GM04503 (cell line): ENCODE measurements at regions not wholly inside any gene's neighbourhood (a gene's known extent, or its start where the extent isn't known, plus 50 kb on each side); places are given as distances from the start of the nearest gene placed in this dataset.
"Not testable (repeated sequence)": the region's sequence is repeated elsewhere in the genome, so short reads cannot be mapped to it uniquely, and the experiment has no call there.

Source experiments
- DNase-seq: peaks from one replicate; pipeline ENCODE4 v3.0.0-alpha.2; 2012; ENCODE audit warnings: low read depth

GRCh38 chr4:179307297-179308136, 1865.3 kb upstream of the AGA start:
- DNase-seq, result no peak

- no peak for DNase-seq
These were observed 1871.6 kb upstream of the AGA start for GRCh38 chr4:179313823-179314222.

GRCh38 chr4:179325181-179325580, 1882.9 kb upstream of the AGA start:
- DNase-seq, result no peak

- no peak for DNase-seq
These were observed 1886.4 kb upstream of the AGA start for GRCh38 chr4:179328627-179329026.

- no peak for DNase-seq
These were observed 1889.1 kb upstream of the AGA start for GRCh38 chr4:179331362-179331761.

- no peak for DNase-seq
These were observed 1902.6 kb upstream of the AGA start for GRCh38 chr4:179344861-179345260.

GRCh38 chr4:179352221-179352620, 1910.0 kb upstream of the AGA start:
- DNase-seq, result no peak

GRCh38 chr4:179353786-179354185, 1911.5 kb upstream of the AGA start:
- no peak for DNase-seq

GRCh38 chr4:179361978-179362486, 1919.8 kb upstream of the AGA start:
- no peak for DNase-seq

GRCh38 chr4:179365932-179366331, 1923.7 kb upstream of the AGA start:
- DNase-seq, result not testable (repeated sequence)

GRCh38 chr4:179372242-179372641, 1930.0 kb upstream of the AGA start:
- no peak for DNase-seq

GRCh38 chr4:179372746-179373145, 1930.5 kb upstream of the AGA start:
- DNase-seq, result no peak

- DNase-seq, result not testable (repeated sequence)
These were observed 1936.6 kb upstream of the AGA start for GRCh38 chr4:179378847-179379246.

GRCh38 chr4:179392787-179393186, 1950.5 kb upstream of the AGA start:
- DNase-seq, result no peak

- no peak for DNase-seq
These were observed 1956.2 kb upstream of the AGA start for GRCh38 chr4:179398414-179398813.

GRCh38 chr4:179399054-179399782, 1957.0 kb upstream of the AGA start:
- DNase-seq, result no peak

- no peak for DNase-seq
These were observed 1973.0 kb upstream of the AGA start for GRCh38 chr4:179415037-179415846.

GRCh38 chr4:179415847-179416223, 1973.6 kb upstream of the AGA start:
- no peak for DNase-seq

- DNase-seq, result no peak
These were observed 1975.1 kb upstream of the AGA start for GRCh38 chr4:179417357-179417756.

- no peak for DNase-seq
These were observed 1995.7 kb upstream of the AGA start for GRCh38 chr4:179437962-179438361.

GRCh38 chr4:179441596-179441995, 1999.4 kb upstream of the AGA start:
- DNase-seq, result no peak

GRCh38 chr4:179447308-179447707, 2005.1 kb upstream of the AGA start:
- no peak for DNase-seq
